A549 (cell line): ENCODE measurements at regions not wholly inside any gene's neighbourhood (a gene's known extent, or its start where the extent isn't known, plus 50 kb on each side); places are given as distances from the start of the nearest gene placed in this dataset.

Source experiments
- ATAC-seq, 2 experiments: fragments of 200-7000 bp in 1 of 2; fragments of >200 bp in 1 of 2; cut with Nextera tagmentation in 1 of 2; cut with Tn5 transposase in 1 of 2; 3 replicates each; pipeline versions ENCODE4 v1.8.0 to v1.9.1; 2018 to 2020; ENCODE audit warnings: mild to moderate bottlenecking in 1 of 2, moderate library complexity in 1 of 2
- CTCF ChIA-PET: fragments of 300-600 bp; sonication (Branson Sonifier 250); formaldehyde crosslinking; extraction: SDS; loops from one replicate; lab custom pipeline; 2021; ENCODE audit warnings: antibody characterized with exemption, inconsistent platforms; lab: Yijun Ruan, JAX
- POLR2A ChIA-PET: fragments of 350-600 bp; formaldehyde crosslinking; extraction: SDS; loops from one replicate; lab custom pipeline; 2021; ENCODE audit warnings: antibody characterized with exemption, inconsistent platforms; lab: Yijun Ruan, JAX
- DNase-seq, 2 experiments: peaks; one replicate each; pipeline versions ENCODE4 v3.0.0 to v3.0.0-alpha.2; 2011 to 2016; ENCODE audit warnings: low read depth in 1 of 2, low spot score in 1 of 2
- FAIRE-seq: peaks from 2 replicates; lab custom pipeline; 2011; peaks lifted over from hg19 to GRCh38; lab: Jason Lieb, UNC
- H3K27ac ChIP-seq, 2 experiments: fragments of >200 bp; sonication (Bioruptor Twin); formaldehyde crosslinking; 3 replicates each; pipeline ENCODE4 v1.5.1; 2016 to 2017
- H3K4me1 ChIP-seq: fragments of >200 bp; sonication (Bioruptor Twin); formaldehyde crosslinking; 3 replicates; pipeline ENCODE4 v1.6.1; 2016
- H3K4me2 ChIP-seq: fragments of >200 bp; sonication (Bioruptor Twin); formaldehyde crosslinking; 3 replicates; pipeline ENCODE4 v1.6.1; 2016
- H3K4me3 ChIP-seq: fragments of >200 bp; sonication (Bioruptor Twin); formaldehyde crosslinking; 3 replicates; pipeline ENCODE4 v1.5.1; 2016
- H3K9me3 ChIP-seq: fragments of >200 bp; sonication (Bioruptor Twin); formaldehyde crosslinking; 3 replicates; pipeline ENCODE4 v1.6.1; 2016
- BCL3 ChIP-seq: fragments of >200 bp; sonication (Bioruptor Twin); formaldehyde crosslinking; IDR thresholded peaks from 3 replicates; pipeline ENCODE4 v1.6.1; 2016
- CEBPB ChIP-seq, 2 experiments: fragments of >200 bp in 1 of 2; sonication (Bioruptor Twin) in 1 of 2; formaldehyde crosslinking in 1 of 2; IDR thresholded peaks; 2 replicates each; pipeline ENCODE4 v1.6.1; 2012 to 2016
- CHD4 ChIP-seq: fragments of 200-600 bp; sonication (generic); IDR thresholded peaks from 2 replicates; pipeline ENCODE4 v1.6.1; 2016; ENCODE audit warnings: antibody characterized with exemption, mild to moderate bottlenecking, borderline replicate concordance
- E2F6 ChIP-seq: IDR thresholded peaks from 2 replicates; pipeline ENCODE4 v1.6.1; 2012; ENCODE audit warnings: low read depth, borderline replicate concordance
- EHMT2 ChIP-seq: fragments of 200-600 bp; sonication (generic); IDR thresholded peaks from 2 replicates; pipeline ENCODE4 v1.6.1; 2016; ENCODE audit warnings: antibody characterized with exemption, low read depth, mild to moderate bottlenecking, moderate library complexity
- FOSB ChIP-seq: fragments of 250-450 bp; sonication (Bioruptor Pico); IDR thresholded peaks from 2 replicates; pipeline ENCODE4 v1.5.0; 2020; ENCODE audit warnings: mild to moderate bottlenecking, moderate library complexity
- FOXS1 ChIP-seq: fragments of 250-450 bp; sonication (Bioruptor Pico); IDR thresholded peaks from 2 replicates; pipeline ENCODE4 v1.5.0; 2020; ENCODE audit warnings: mild to moderate bottlenecking, moderate library complexity
- HES2 ChIP-seq: fragments of >200 bp; sonication (Bioruptor Twin); formaldehyde crosslinking; IDR thresholded peaks from 2 replicates; pipeline ENCODE4 v1.6.1; 2016
- HEYL ChIP-seq: fragments of 250-450 bp; sonication (Bioruptor Pico); IDR thresholded peaks from 2 replicates; pipeline ENCODE4 v1.8.0; 2021; ENCODE audit warnings: mild to moderate bottlenecking, moderate library complexity
- JUNB ChIP-seq: fragments of >200 bp; sonication (Bioruptor Twin); formaldehyde crosslinking; IDR thresholded peaks from 2 replicates; pipeline ENCODE4 v1.6.1; 2016
- MYC ChIP-seq: IDR thresholded peaks from 2 replicates; pipeline ENCODE4 v1.6.1; 2012; ENCODE audit warnings: mild to moderate bottlenecking, inconsistent platforms, low read length, improper control_type of control experiment, borderline replicate concordance
- NPAS2 ChIP-seq: fragments of 250-450 bp; sonication (Bioruptor Pico); IDR thresholded peaks from 2 replicates; pipeline ENCODE4 v1.8.0; 2022; ENCODE audit warnings: mild to moderate bottlenecking, moderate library complexity, borderline replicate concordance
- NR3C1 ChIP-seq: fragments of >200 bp; sonication (Bioruptor Twin); formaldehyde crosslinking; IDR thresholded peaks from 3 replicates; pipeline ENCODE4 v1.6.1; 2017
- PBX3 ChIP-seq: IDR thresholded peaks from 2 replicates; pipeline ENCODE4 v1.6.1; 2012
- PHF8 ChIP-seq: fragments of 200-600 bp; sonication (generic); IDR thresholded peaks from 2 replicates; pipeline ENCODE4 v1.6.1; 2016; ENCODE audit warnings: low read depth, mild to moderate bottlenecking, antibody characterized with exemption, moderate library complexity, borderline replicate concordance
- POLR2AphosphoS2 ChIP-seq: conservative IDR thresholded peaks from 2 replicates; pipeline ENCODE4 v1.6.1; 2012; ENCODE audit warnings: low read length, improper control_type of control experiment, inconsistent platforms
- RARB ChIP-seq: fragments of 250-450 bp; sonication (Bioruptor Pico); IDR thresholded peaks from 2 replicates; pipeline ENCODE4 v1.8.0; 2021; ENCODE audit warnings: mild to moderate bottlenecking, moderate library complexity
- REST ChIP-seq: fragments of 200-600 bp; sonication (generic); IDR thresholded peaks from 2 replicates; pipeline ENCODE4 v1.6.1; 2016; ENCODE audit warnings: antibody characterized with exemption, mild to moderate bottlenecking, moderate library complexity
- SMC3 ChIP-seq: fragments of >200 bp; sonication (Bioruptor Twin); formaldehyde crosslinking; IDR thresholded peaks from 3 replicates; pipeline ENCODE4 v1.6.1; 2018; ENCODE audit warnings: inconsistent platforms
- SREBF2 ChIP-seq: fragments of 450-650 bp; IDR thresholded peaks from 2 replicates; pipeline ENCODE4 v1.6.1; 2014; ENCODE audit warnings: mild to moderate bottlenecking, moderate library complexity
- TFCP2L1 ChIP-seq: fragments of 250-450 bp; sonication (Bioruptor Pico); IDR thresholded peaks from 2 replicates; pipeline ENCODE4 v1.5.0; 2021; ENCODE audit warnings: mild to moderate bottlenecking
- USF2 ChIP-seq: fragments of 450-650 bp; IDR thresholded peaks from 2 replicates; pipeline ENCODE4 v1.6.1; 2014; ENCODE audit warnings: antibody characterized with exemption
- ZFP36 ChIP-seq: fragments of 450-650 bp; IDR thresholded peaks from 2 replicates; pipeline ENCODE4 v1.6.1; 2014; ENCODE audit warnings: borderline replicate concordance; ENCODE audit not compliant: partially characterized antibody
- ZNF302 ChIP-seq: fragments of 250-450 bp; sonication (Bioruptor Pico); IDR thresholded peaks from 2 replicates; pipeline ENCODE4 v1.9.0; 2021; ENCODE audit warnings: inconsistent platforms, mild to moderate bottlenecking, moderate library complexity
- ZSCAN20 ChIP-seq: fragments of 250-450 bp; sonication (Bioruptor Pico); IDR thresholded peaks from 2 replicates; pipeline ENCODE4 v1.8.0; 2022; ENCODE audit warnings: mild to moderate bottlenecking, moderate library complexity
- WGBS: methylation state at CpG from one replicate; pipeline ENCODE4 v1.1.6; 2017; ENCODE audit errors: missing lambda C conversion rate; 5-methylcytosine and 5-hydroxymethylcytosine counted together

- H3K4me3 ChIP-seq, result no peak overlapping the region
- WGBS, result 62% methylated on average over 2 of the region's 2 CpGs
- ChIA-PET POLR2A (no interaction called here), CTCF (interaction anchor here (0.6 kb wide), 2 partner anchors 174 to 409 kb away, joined by 3 to 4 read pairs; no protein-coding TSS in a partner anchor)
- no peak for DNase-seq
- no peaks in the 10 kb centered on the region for H3K4me1 ChIP-seq
- no peak overlapping the region for H3K4me2 ChIP-seq
- ATAC-seq, result no peak
- TF ChIP-seq RARB, result no peak
- TF ChIP-seq E2F6, result no peak
- TF ChIP-seq REST, result no peak
- TF ChIP-seq FOSB (CRISPR knock-in tag), result no peak
- TF ChIP-seq USF2, result no peak
- TF ChIP-seq HEYL, result no peak
- TF ChIP-seq SMC3, result no peak
- TF ChIP-seq MYC, result no peak
- no peak for TF ChIP-seq PHF8
- no peak for TF ChIP-seq JUNB
- TF ChIP-seq HES2, result no peak
- no peak for TF ChIP-seq CHD4
- TF ChIP-seq ZFP36, result no peak
- no peak for TF ChIP-seq TFCP2L1 (CRISPR knock-in tag)
- no peak for TF ChIP-seq CEBPB (IDR thresholded peaks at IDR 0.05)
- TF ChIP-seq PBX3, result no peak
- no peak for TF ChIP-seq NR3C1
- TF ChIP-seq POLR2AphosphoS2, result no peak
- no peak for TF ChIP-seq SREBF2
- TF ChIP-seq EHMT2, result no peak
- no peaks in the 10 kb centered on the region for H3K9me3 ChIP-seq
- no peak for FAIRE-seq
- no peak overlapping the region for H3K27ac ChIP-seq
Observed at GRCh38 chr3:29011441-29011840, 269.4 kb upstream of the RBMS3 start.

- H3K4me2 ChIP-seq, result no peak overlapping the region
- 98% methylated on average over 3 of the region's 3 CpGs for WGBS
- H3K9me3 ChIP-seq, result no peaks in the 10 kb centered on the region
- H3K4me1 ChIP-seq, result no peaks in the 10 kb centered on the region
- no peak for DNase-seq
- FAIRE-seq, result no peak
- H3K4me3 ChIP-seq, result no peak overlapping the region
- CTCF ChIA-PET, result no interaction called here
- POLR2A ChIA-PET, result no interaction called here
- TF ChIP-seq FOXS1 (CRISPR knock-in tag) (no peak), PHF8 (no peak), NR3C1 (no peak), BCL3 (no peak), ZSCAN20 (CRISPR knock-in tag) (no peak), USF2 (no peak), HES2 (no peak), NPAS2 (no peak), ZNF302 (no peak)
- no peak overlapping the region for H3K27ac ChIP-seq
- ATAC-seq, result no peak
Observed at GRCh38 chr3:29011966-29012365, 268.9 kb upstream of the RBMS3 start.
